HG03442 (cell line): ENCODE measurements at regions not wholly inside any gene's neighbourhood (a gene's known extent, or its start where the extent isn't known, plus 50 kb on each side); places are given as distances from the start of the nearest gene placed in this dataset.
A peak's percentile ranks its signal among the peaks of the same experiment; 100 is the strongest.
"Not testable (repeated sequence)": the region's sequence is repeated elsewhere in the genome, so short reads cannot be mapped to it uniquely, and the experiment has no call there.

Experiments used
- ATAC-seq: cut with Tn5 transposase; IDR thresholded peaks from one replicate; pipeline ENCODE4 v1.9.1; 2021; ENCODE audit warnings: mild to moderate bottlenecking, moderate library complexity; ENCODE audit not compliant: unreplicated experiment

GRCh38 chr15:98085003-98085639, 124.6 kb downstream of the ARRDC4 start:
- no peak for ATAC-seq

- ATAC-seq: peak; percentile 89
Observed at GRCh38 chr15:98088307-98088945, 127.9 kb downstream of the ARRDC4 start.

- ATAC-seq: not testable (repeated sequence)
Observed at GRCh38 chr15:98089352-98089751, 128.8 kb downstream of the ARRDC4 start.

- not testable (repeated sequence) for ATAC-seq
Observed at GRCh38 chr15:98097986-98098385, 137.5 kb downstream of the ARRDC4 start.

GRCh38 chr15:98100606-98101005, 140.1 kb downstream of the ARRDC4 start:
- not testable (repeated sequence) for ATAC-seq

GRCh38 chr15:98103570-98103969, 143.1 kb downstream of the ARRDC4 start:
- ATAC-seq: no peak

GRCh38 chr15:98104386-98105151, 144.1 kb downstream of the ARRDC4 start:
- ATAC-seq: not testable (repeated sequence)

- ATAC-seq: not testable (repeated sequence)
Observed at GRCh38 chr15:98106615-98107194, 146.2 kb downstream of the ARRDC4 start.

- no peak for ATAC-seq
Observed at GRCh38 chr15:98111806-98112205, 151.3 kb downstream of the ARRDC4 start.

GRCh38 chr15:98113327-98113726, 152.8 kb downstream of the ARRDC4 start:
- ATAC-seq: no peak

- ATAC-seq: no peak
Observed at GRCh38 chr15:98120561-98120960, 160.1 kb downstream of the ARRDC4 start.

GRCh38 chr15:98121536-98121935, 161.0 kb downstream of the ARRDC4 start:
- ATAC-seq: no peak

- ATAC-seq: no peak
Observed at GRCh38 chr15:98121957-98122356, 161.5 kb downstream of the ARRDC4 start.

GRCh38 chr15:98123297-98123696, 162.8 kb downstream of the ARRDC4 start:
- no peak for ATAC-seq

GRCh38 chr15:98123834-98124233, 163.3 kb downstream of the ARRDC4 start:
- no peak for ATAC-seq

GRCh38 chr15:98124581-98124980, 164.1 kb downstream of the ARRDC4 start:
- ATAC-seq: no peak

- no peak for ATAC-seq
Observed at GRCh38 chr15:98126326-98127085, 166.0 kb downstream of the ARRDC4 start.

GRCh38 chr15:98127586-98127985, 167.1 kb downstream of the ARRDC4 start:
- ATAC-seq: no peak

- no peak for ATAC-seq
Observed at GRCh38 chr15:98131924-98132323, 171.4 kb downstream of the ARRDC4 start.

- ATAC-seq: no peak
Observed at GRCh38 chr15:98134905-98135304, 174.4 kb downstream of the ARRDC4 start.

- no peak for ATAC-seq
Observed at GRCh38 chr15:98138910-98139309, 178.4 kb downstream of the ARRDC4 start.
